Trophoblast cell (in vitro differentiated cells and primary cell): ENCODE measurements at regions not wholly inside any gene's neighbourhood (a gene's known extent, or its start where the extent isn't known, plus 50 kb on each side); places are given as distances from the start of the nearest gene placed in this dataset.
"Not testable (repeated sequence)": the region's sequence is repeated elsewhere in the genome, so short reads cannot be mapped to it uniquely, and the experiment has no call there.

ENCODE experiments used
- DNase-seq, 2 donors: peaks; one replicate each; pipeline ENCODE4 v3.0.0-alpha.2; 2016
- H2AFZ ChIP-seq: 2 replicates; pipeline ENCODE4 v1.6.1; 2013; ENCODE audit warnings: low read length, moderate library complexity, mild to moderate bottlenecking; ENCODE audit not compliant: insufficient read depth, poor library complexity
- H2AK5ac ChIP-seq: 2 replicates; pipeline ENCODE4 v1.6.1; 2013; ENCODE audit warnings: mild to moderate bottlenecking, low read length
- H2BK120ac ChIP-seq: 2 replicates; pipeline ENCODE4 v1.6.1; 2013; ENCODE audit warnings: low read length, mild to moderate bottlenecking, moderate library complexity; ENCODE audit not compliant: insufficient read depth, poor library complexity
- H2BK12ac ChIP-seq: 2 replicates; pipeline ENCODE4 v1.6.1; 2013; ENCODE audit warnings: mild to moderate bottlenecking, low read length, moderate library complexity
- H2BK5ac ChIP-seq: 2 replicates; pipeline ENCODE4 v1.6.1; 2013; ENCODE audit warnings: low read length, low read depth, moderate library complexity, mild to moderate bottlenecking; ENCODE audit not compliant: poor library complexity
- H3K14ac ChIP-seq: 2 replicates; pipeline ENCODE4 v1.6.1; 2013; ENCODE audit warnings: mild to moderate bottlenecking, low read length
- H3K18ac ChIP-seq: 2 replicates; pipeline ENCODE4 v1.6.1; 2013; ENCODE audit warnings: mild to moderate bottlenecking, low read length
- H3K23ac ChIP-seq: 2 replicates; pipeline ENCODE4 v1.6.1; 2013; ENCODE audit warnings: low read length
- H3K27ac ChIP-seq: 2 replicates; pipeline ENCODE4 v1.5.1; 2013; ENCODE audit warnings: low read depth, mild to moderate bottlenecking, inconsistent platforms, low read length, moderate library complexity
- H3K27me3 ChIP-seq: 2 replicates; pipeline ENCODE4 v1.6.1; 2013; ENCODE audit warnings: inconsistent platforms, mild to moderate bottlenecking, low read length, moderate library complexity; ENCODE audit not compliant: insufficient read depth
- H3K36me3 ChIP-seq, 2 experiments: 1 replicate in 1 of 2; 2 replicates in 1 of 2; pipeline ENCODE4 v1.6.1; 2013; ENCODE audit warnings: low read length in 2 of 2, mild to moderate bottlenecking in 2 of 2, moderate library complexity in 1 of 2; ENCODE audit not compliant: insufficient read depth in 2 of 2, control insufficient read depth in 1 of 2
- H3K4ac ChIP-seq: 2 replicates; pipeline ENCODE4 v1.6.1; 2013; ENCODE audit warnings: low read depth, mild to moderate bottlenecking, low read length, moderate library complexity
- H3K4me1 ChIP-seq, 2 experiments: 1 replicate in 1 of 2; 2 replicates in 1 of 2; pipeline ENCODE4 v1.6.1; 2013; ENCODE audit warnings: low read length in 2 of 2, mild to moderate bottlenecking in 2 of 2, moderate library complexity in 1 of 2; ENCODE audit not compliant: insufficient read depth in 2 of 2, control insufficient read depth in 1 of 2
- H3K4me2 ChIP-seq: 2 replicates; pipeline ENCODE4 v1.6.1; 2013; ENCODE audit warnings: inconsistent platforms, mild to moderate bottlenecking, low read length, moderate library complexity
- H3K4me3 ChIP-seq: 2 replicates; pipeline ENCODE4 v1.5.1; 2013; ENCODE audit warnings: mild to moderate bottlenecking, low read depth, low read length, inconsistent platforms
- H3K79me1 ChIP-seq: one replicate; pipeline ENCODE4 v1.6.1; 2013; ENCODE audit warnings: low read length
- H3K79me2 ChIP-seq: 2 replicates; pipeline ENCODE4 v1.6.1; 2013; ENCODE audit warnings: low read length, mild to moderate bottlenecking; ENCODE audit not compliant: control insufficient read depth, insufficient read depth, poor library complexity
- H3K9ac ChIP-seq: 2 replicates; pipeline ENCODE4 v1.6.1; 2013; ENCODE audit warnings: mild to moderate bottlenecking, low read length
- H3K9me3 ChIP-seq: 2 replicates; pipeline ENCODE4 v1.6.1; 2013; ENCODE audit warnings: low read depth, mild to moderate bottlenecking, control low read depth, inconsistent platforms, low read length; ENCODE audit not compliant: insufficient read depth
- H4K12ac ChIP-seq: 2 replicates; pipeline ENCODE4 v1.6.1; 2013; ENCODE audit warnings: low read depth, mild to moderate bottlenecking, low read length, moderate library complexity
- H4K8ac ChIP-seq: 2 replicates; pipeline ENCODE4 v1.6.1; 2013; ENCODE audit warnings: low read depth, mild to moderate bottlenecking, low read length, moderate library complexity
- H4K91ac ChIP-seq: one replicate; pipeline ENCODE4 v1.6.1; 2013; ENCODE audit warnings: low read depth, mild to moderate bottlenecking, low read length, moderate library complexity
- WGBS: extraction: QIAGEN DNeasy Blood & Tissue Kit; methylation state at CpG from one replicate; pipeline ENCODE4 v1.1.7; 2013; ENCODE audit warnings: missing lambda C conversion rate; ENCODE audit not compliant: insufficient read length, insufficient coverage; ENCODE audit errors: extremely low coverage; 5-methylcytosine and 5-hydroxymethylcytosine counted together

DNA sequence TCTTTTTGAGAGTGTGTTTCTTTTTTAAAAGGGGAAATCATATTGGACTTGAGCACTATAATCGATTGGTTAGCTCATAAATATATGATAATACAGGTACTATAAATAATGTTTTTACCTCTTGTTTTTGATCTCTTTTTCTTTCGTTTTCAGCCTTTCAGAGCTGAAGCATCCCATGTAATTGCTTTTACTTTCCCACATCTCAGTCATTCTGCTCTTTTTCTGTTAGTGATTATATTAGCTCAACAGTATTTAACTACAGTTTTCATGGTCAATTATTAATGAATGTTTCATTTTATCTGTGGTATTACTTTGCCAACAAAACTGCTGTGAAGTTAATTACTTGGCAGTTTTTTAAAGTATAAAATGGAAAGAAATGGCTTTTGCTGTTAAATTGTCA is 811.1 kb downstream of the PRIM2 start:
- not testable (repeated sequence) for H2BK120ac ChIP-seq, H4K8ac ChIP-seq, H3K14ac ChIP-seq, H2AK5ac ChIP-seq, H2AFZ ChIP-seq, H3K23ac ChIP-seq, H3K27ac ChIP-seq, H2BK5ac ChIP-seq, H3K4me2 ChIP-seq, H3K79me1 ChIP-seq, H3K4me1 ChIP-seq, H3K79me2 ChIP-seq, H2BK12ac ChIP-seq, H4K91ac ChIP-seq, H3K9ac ChIP-seq, H3K4ac ChIP-seq, H3K4me3 ChIP-seq, H3K9me3 ChIP-seq, H3K27me3 ChIP-seq, DNase-seq, H3K36me3 ChIP-seq, H3K18ac ChIP-seq, H4K12ac ChIP-seq
- WGBS: no CpG with 5 or more reads among the region's 2 CpGs

DNA sequence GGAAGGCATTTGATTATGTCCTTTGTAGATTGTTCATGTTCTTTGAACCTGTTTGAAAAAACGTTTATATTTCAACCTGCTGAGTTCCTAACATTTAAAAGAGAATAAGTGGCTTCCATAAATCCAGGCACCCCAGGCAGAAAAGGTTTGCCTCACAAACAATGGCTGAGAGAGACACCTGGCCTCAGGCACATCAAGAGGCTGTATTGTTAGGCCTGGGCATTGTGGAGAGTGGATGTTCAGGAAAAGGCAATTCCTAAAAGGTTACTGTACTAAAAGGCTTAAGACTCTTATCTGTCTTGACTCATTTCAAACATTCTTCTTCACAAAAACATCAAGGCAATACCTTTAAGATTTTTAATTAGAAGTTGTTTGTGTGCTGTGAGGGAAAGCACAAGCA is 811.7 kb downstream of the PRIM2 start:
- not testable (repeated sequence) for H4K91ac ChIP-seq, H4K8ac ChIP-seq, H2BK120ac ChIP-seq, H2BK5ac ChIP-seq, H3K4me3 ChIP-seq, H3K27ac ChIP-seq, H3K4ac ChIP-seq, H2AFZ ChIP-seq, H3K79me1 ChIP-seq, H3K23ac ChIP-seq, H3K27me3 ChIP-seq, H3K9ac ChIP-seq, H2BK12ac ChIP-seq, H3K36me3 ChIP-seq, H3K9me3 ChIP-seq, H4K12ac ChIP-seq, H2AK5ac ChIP-seq, H3K4me1 ChIP-seq, H3K79me2 ChIP-seq, H3K18ac ChIP-seq, H3K14ac ChIP-seq, H3K4me2 ChIP-seq
- WGBS: no CpG with 5 or more reads among the region's 1 CpG
- DNase-seq: peak in 1 of 2 donors; percentile 1

DNA sequence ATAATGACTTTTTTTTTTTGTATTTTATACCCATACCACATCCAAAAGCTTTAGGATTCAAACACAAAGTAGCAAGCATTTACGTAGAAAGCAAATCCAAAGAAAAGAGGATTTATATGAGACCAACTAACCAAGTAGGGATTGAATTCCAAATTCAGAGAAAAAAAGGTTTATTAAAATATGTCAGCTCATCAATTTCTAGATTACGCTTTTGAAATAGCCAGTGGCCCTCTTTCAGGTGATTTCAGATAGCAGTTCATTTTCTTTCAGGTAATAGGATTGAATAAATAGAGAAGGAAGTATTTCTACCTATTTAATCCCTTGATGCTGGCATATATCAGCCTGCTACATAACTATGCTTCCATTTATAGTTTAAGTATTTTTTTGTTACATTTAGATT is 822.3 kb downstream of the PRIM2 start:
- H3K4me1 ChIP-seq, H2BK12ac ChIP-seq, H2BK120ac ChIP-seq, H2BK5ac ChIP-seq, H3K9ac ChIP-seq, H3K4me3 ChIP-seq, H3K36me3 ChIP-seq, H2AK5ac ChIP-seq, H3K79me2 ChIP-seq, H3K23ac ChIP-seq, DNase-seq, H4K8ac ChIP-seq, H3K27me3 ChIP-seq, H4K12ac ChIP-seq, H3K4ac ChIP-seq, H3K79me1 ChIP-seq, H4K91ac ChIP-seq, H2AFZ ChIP-seq, H3K4me2 ChIP-seq, H3K9me3 ChIP-seq, H3K18ac ChIP-seq, H3K14ac ChIP-seq, H3K27ac ChIP-seq: not testable (repeated sequence)
- WGBS: no CpG with 5 or more reads among the region's 2 CpGs

DNA sequence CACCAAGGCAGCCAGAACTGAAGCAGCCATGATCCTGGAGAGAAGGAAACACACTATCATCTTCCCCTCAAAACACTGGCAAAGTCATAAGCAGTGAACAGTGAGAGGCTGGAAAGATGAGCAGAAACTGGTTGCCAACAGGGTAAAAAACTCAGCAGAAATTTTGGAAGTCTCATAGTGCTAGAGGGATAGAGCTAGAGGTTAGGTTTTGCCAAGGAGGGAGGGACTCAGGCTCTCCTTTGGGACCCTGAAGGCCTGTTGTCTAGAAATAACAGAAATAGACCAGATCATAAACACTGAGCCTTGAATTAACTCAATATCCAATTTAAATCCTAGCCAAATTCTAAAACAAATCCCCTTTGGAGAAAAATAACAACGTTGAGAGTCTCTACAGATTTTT is 853.6 kb downstream of the PRIM2 start:
- no CpG with 5 or more reads among the region's 1 CpG for WGBS
- H4K8ac ChIP-seq, H3K27ac ChIP-seq: not testable (repeated sequence)

More for the DNA sequence above, 853.6 kb downstream of the PRIM2 start:
- H3K4ac ChIP-seq, H3K4me2 ChIP-seq, H3K4me3 ChIP-seq, H2BK5ac ChIP-seq, H2BK120ac ChIP-seq, H3K27me3 ChIP-seq, H3K23ac ChIP-seq, H2AFZ ChIP-seq, H2BK12ac ChIP-seq, H3K36me3 ChIP-seq, H3K79me2 ChIP-seq, H4K12ac ChIP-seq, H4K91ac ChIP-seq, H3K9me3 ChIP-seq, H3K14ac ChIP-seq, H3K18ac ChIP-seq, H3K9ac ChIP-seq, H3K79me1 ChIP-seq, DNase-seq, H3K4me1 ChIP-seq, H2AK5ac ChIP-seq: not testable (repeated sequence)
